ENCODE measurements at regions not wholly inside any gene's neighbourhood (a gene's known extent, or its start where the extent isn't known, plus 50 kb on each side); places are given as distances from the start of the nearest gene placed in this dataset.
"Not testable (repeated sequence)": the region's sequence is repeated elsewhere in the genome, so short reads cannot be mapped to it uniquely, and the experiment has no call there.

DNA sequence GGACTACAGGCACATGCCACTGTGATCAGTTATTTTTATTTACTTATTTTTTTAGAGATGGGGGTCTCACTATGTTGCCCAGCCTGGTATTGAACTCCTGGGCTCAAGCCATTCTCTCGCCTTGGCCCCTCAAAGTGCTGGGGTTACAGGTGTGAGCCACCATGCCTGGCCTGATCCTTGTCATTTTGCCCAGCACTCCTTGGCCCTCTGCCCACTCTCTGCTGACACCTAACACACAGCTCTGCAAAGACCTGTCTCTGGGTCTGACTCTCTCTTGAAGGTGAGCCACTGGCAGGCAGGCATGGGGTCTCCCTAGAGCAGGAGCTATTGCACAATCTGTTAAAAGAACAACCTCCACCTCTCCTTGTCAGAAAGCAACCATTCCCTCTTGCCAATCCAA, 155.6 kb downstream of the ZFP64 start:
- no peak for DNase-seq (ENCODE audit: low spot score)
- no peak for TF ChIP-seq CTCF (IDR thresholded peaks at IDR 0.05)
- H3K4me3 ChIP-seq = no peak overlapping the region
- H3K27ac ChIP-seq = no peak overlapping the region

DNA sequence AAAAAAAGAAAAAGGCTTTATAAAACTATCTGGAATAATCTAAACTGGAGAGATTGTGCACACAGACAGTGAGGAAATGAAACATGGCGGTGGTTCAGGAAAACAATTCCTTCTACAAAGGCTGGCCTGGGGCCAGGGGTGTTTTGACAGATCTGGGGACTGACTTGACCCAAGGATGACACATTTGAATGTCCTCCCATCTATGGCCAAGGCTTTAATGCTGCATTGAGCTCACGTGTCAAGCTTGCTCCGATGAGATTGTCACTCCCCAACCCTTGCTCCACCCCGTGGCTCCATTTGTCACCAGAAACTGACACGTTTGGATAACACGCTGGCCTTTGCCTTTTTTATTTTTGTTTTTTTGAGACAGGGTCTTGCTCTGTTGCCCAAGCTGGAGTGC, 156.1 kb downstream of the ZFP64 start:
- no peak for DNase-seq (ENCODE audit: low spot score)
- no peak overlapping the region for H3K27ac ChIP-seq
- H3K4me3 ChIP-seq = no peak overlapping the region
- TF ChIP-seq CTCF (IDR thresholded peaks at IDR 0.05) = no peak

- no peak for TF ChIP-seq CTCF (IDR thresholded peaks at IDR 0.05)
- DNase-seq (ENCODE audit: low spot score) = no peak
- H3K27ac ChIP-seq = no peak overlapping the region
- no peak overlapping the region for H3K4me3 ChIP-seq
Measured at GRCh38 chr20:52034581-52034980, 157.0 kb downstream of the ZFP64 start.

- no peak for TF ChIP-seq CTCF (IDR thresholded peaks at IDR 0.05)
- Histone ChIP-seq H3K4me3 (no peak overlapping the region), H3K27ac (no peak overlapping the region)
- no peak for DNase-seq (ENCODE audit: low spot score)
Measured at GRCh38 chr20:52033313-52033712, 158.3 kb downstream of the ZFP64 start.

GRCh38 chr20:52032304-52032683, 159.3 kb downstream of the ZFP64 start:
- not testable (repeated sequence) for DNase-seq (ENCODE audit: low spot score); H3K4me3 ChIP-seq; H3K27ac ChIP-seq

DNA sequence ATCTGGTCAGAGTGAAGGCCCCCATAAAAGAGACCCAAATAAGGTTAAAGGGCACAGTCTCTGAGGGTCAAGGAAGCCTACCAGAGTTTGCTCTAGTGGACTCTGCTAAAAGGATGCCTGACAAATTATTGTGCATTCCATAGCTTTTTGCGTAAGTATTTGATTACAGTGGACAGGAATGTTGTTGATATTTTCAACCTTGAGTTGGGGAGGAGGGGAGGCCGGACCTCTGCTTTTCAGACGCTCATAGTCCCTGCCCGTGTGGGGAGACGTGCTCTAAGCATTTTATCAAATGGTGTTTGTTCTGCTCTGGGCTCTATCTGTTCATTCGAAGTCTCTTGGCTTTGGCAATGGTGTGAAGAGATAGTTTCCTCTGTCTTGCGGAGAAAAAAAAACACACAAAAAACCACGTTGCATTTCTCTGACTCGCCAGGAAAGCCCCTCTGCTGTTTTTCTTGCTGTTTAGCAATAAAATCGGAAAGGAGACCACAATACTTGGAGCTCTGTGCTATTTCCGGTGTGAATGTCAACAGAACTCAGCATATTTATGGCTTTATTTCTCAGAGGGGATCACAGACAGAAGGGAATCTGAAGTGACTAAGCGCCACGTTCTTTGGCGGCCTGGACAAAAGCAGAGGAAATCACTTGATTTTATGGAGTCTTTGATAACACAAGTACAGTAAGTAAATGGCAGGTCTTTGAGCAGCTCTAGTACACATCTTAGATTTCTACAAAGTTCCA, 159.8 kb downstream of the ZFP64 start:
- Histone ChIP-seq H3K4me3 (peak overlapping the region; percentile 21), H3K27ac (no peak overlapping the region)
- no peak for DNase-seq (ENCODE audit: low spot score)
- no peak for TF ChIP-seq CTCF (IDR thresholded peaks at IDR 0.05)

DNA sequence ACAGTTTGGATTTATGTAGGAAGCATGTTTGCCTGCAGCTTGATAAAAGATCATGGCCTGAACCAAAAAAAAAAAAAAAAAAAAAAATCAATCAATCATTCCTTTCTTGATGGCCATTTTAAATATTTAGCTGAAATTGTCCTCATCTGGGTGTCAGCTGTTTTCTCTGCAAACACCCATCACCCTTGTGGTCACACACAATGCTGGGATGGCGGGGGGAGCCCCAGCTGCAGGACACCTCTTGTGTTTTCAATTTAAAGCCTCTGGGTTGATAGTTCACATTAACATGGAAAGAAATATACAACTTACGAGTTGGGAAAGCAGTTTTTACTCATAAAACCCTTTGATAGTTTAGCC, 160.4 kb downstream of the ZFP64 start:
- no peak for TF ChIP-seq CTCF (IDR thresholded peaks at IDR 0.05)

DNA sequence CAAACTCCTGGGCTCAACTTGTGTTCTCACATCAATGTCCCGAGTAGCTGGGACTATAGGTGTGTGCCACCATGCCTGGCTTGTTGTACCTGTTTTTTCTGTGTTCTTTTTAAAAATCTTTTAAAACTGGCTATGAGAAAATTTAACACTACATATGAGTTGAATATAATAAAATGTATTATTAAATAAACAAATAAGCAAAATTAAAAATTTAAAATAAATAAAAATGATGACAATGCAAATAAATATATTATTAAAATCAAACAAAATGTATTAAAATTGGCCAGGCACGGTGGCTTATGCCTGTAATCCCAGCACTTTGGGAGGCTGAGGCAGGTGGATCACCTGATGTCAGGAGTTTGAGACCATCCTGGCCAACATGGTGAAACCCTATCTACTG, 162.4 kb downstream of the ZFP64 start:
- DNase-seq (ENCODE audit: low spot score); H3K4me3 ChIP-seq; H3K27ac ChIP-seq: not testable (repeated sequence)

More for the DNA sequence above, 160.4 kb downstream of the ZFP64 start:
- H3K27ac ChIP-seq = no peak overlapping the region
- DNase-seq (ENCODE audit: low spot score) = no peak
- H3K4me3 ChIP-seq = no peak overlapping the region
